Thoracic aorta (tissue), 2 donors: ENCODE measurements at regions not wholly inside any gene's neighbourhood (a gene's known extent, or its start where the extent isn't known, plus 50 kb on each side); places are given as distances from the start of the nearest gene placed in this dataset.
"Not testable (repeated sequence)": the region's sequence is repeated elsewhere in the genome, so short reads cannot be mapped to it uniquely, and the experiment has no call there.

Source experiments
- ATAC-seq: fragments of 150-250 bp; one replicate; pipeline ENCODE4 v1.8.0; 2017; ENCODE audit warnings: low read depth; ENCODE audit not compliant: insufficient number of reproducible peaks, low FRiP score
- DNase-seq: peaks from one replicate; pipeline ENCODE4 v3.0.0-alpha.2; 2020; ENCODE audit warnings: low spot score
- H3K27ac ChIP-seq, 2 donors: fragments of 200-600 bp; sonication (generic); 1 replicate in 1 of 2; 2 replicates in 1 of 2; pipeline ENCODE4 v1.5.1; 2016; ENCODE audit warnings: mild to moderate bottlenecking in 2 of 2, moderate library complexity in 2 of 2
- H3K27me3 ChIP-seq: fragments of 200-600 bp; sonication (generic); replicated peaks from 2 replicates; pipeline ENCODE4 v1.6.0; 2016; ENCODE audit warnings: mild to moderate bottlenecking; ENCODE audit not compliant: insufficient read depth
- H3K36me3 ChIP-seq: fragments of 200-600 bp; sonication (generic); one replicate; pipeline ENCODE4 v1.5.1; 2016
- H3K4me1 ChIP-seq, 2 donors: fragments of 200-600 bp; sonication (generic); 1 replicate in 1 of 2; 2 replicates in 1 of 2; pipeline versions ENCODE4 v1.5.1 to v1.6.0; 2016; ENCODE audit warnings: low read depth in 2 of 2, mild to moderate bottlenecking in 1 of 2; ENCODE audit not compliant: control insufficient read depth in 1 of 2
- H3K4me3 ChIP-seq: fragments of 200-600 bp; sonication (generic); 2 replicates; pipeline ENCODE4 v1.5.1; 2016; ENCODE audit warnings: mild to moderate bottlenecking
- H3K9me3 ChIP-seq: fragments of 200-600 bp; sonication (generic); 2 replicates; pipeline ENCODE4 v1.5.1; 2016
- CTCF ChIP-seq: fragments of 200-600 bp; sonication (generic); IDR thresholded peaks from one replicate; pipeline ENCODE4 v1.5.1; 2019; ENCODE audit warnings: antibody characterized with exemption

DNA sequence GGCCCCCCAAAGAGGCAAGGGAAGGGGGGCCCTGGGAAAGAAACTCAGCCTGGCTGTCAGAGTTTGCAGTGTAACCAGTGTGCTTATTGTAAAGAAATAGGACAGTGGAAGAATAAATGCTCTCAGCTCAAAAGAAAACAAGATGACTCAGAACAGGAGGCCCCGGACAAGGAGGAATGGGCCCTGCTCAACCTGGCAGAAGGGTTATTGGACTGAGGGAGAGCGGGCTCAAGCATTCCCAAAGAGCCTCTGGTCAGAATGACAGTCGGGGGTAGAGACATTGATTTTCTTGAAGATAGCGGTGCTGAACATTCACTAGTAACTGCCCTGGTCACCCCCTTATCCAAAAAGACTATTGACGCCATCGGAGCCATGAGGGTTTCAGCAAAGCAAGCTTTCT is 100.4 kb upstream of the OSBPL11 start:
- Histone ChIP-seq H3K9me3 (no peaks in the 10 kb centered on the region), H3K4me1 (no peaks in the 10 kb centered on the region)

GRCh38 chr3:125697126-125697525 is 101.8 kb upstream of the OSBPL11 start:
- not testable (repeated sequence) for H3K9me3 ChIP-seq, ATAC-seq, DNase-seq, H3K27me3 ChIP-seq, H3K4me1 ChIP-seq, H3K4me3 ChIP-seq, H3K36me3 ChIP-seq, H3K27ac ChIP-seq

More for the DNA sequence above, 100.4 kb upstream of the OSBPL11 start:
- no peak overlapping the region for H3K4me3 ChIP-seq
- ATAC-seq (no peak), DNase-seq (no peak)
- H3K36me3 ChIP-seq, result no peaks in the 10 kb centered on the region
- TF ChIP-seq CTCF, result no peak
- H3K27me3 ChIP-seq, result no peaks in the 10 kb centered on the region
- H3K27ac ChIP-seq, result no peak overlapping the region

- H3K27me3 ChIP-seq, H3K27ac ChIP-seq, H3K4me1 ChIP-seq, H3K36me3 ChIP-seq, H3K9me3 ChIP-seq, ATAC-seq, DNase-seq, H3K4me3 ChIP-seq: not testable (repeated sequence)
Measured at GRCh38 chr3:125697979-125698640, 102.8 kb upstream of the OSBPL11 start.

DNA sequence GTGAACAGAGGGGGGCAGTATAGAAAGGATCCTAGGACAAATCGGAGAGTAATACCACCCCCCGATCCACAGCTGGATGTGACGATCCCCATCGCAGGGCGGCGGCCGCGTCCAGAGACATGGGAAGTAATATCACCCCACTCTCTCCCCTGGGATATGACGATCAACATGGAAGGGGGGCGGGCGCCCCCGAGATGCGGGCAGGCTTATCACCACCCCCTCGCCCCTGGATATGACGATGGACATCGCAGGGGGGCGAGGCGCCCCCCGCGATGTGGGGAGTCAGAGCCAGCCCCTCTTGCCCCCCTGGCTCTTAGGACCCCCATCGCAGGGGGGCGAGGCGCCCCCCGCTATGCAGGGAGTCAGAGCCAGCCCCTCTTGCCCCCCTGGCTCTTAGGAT is 120.4 kb upstream of the OSBPL11 start:
- H3K9me3 ChIP-seq, result no peaks in the 10 kb centered on the region
- no peaks in the 10 kb centered on the region for H3K36me3 ChIP-seq
- H3K27ac ChIP-seq, result no peak overlapping the region
- DNase-seq (no peak), ATAC-seq (no peak)
- no peak overlapping the region for H3K4me3 ChIP-seq
- H3K4me1 ChIP-seq, result no peaks in the 10 kb centered on the region
- TF ChIP-seq CTCF, result no peak
- no peaks in the 10 kb centered on the region for H3K27me3 ChIP-seq

DNA sequence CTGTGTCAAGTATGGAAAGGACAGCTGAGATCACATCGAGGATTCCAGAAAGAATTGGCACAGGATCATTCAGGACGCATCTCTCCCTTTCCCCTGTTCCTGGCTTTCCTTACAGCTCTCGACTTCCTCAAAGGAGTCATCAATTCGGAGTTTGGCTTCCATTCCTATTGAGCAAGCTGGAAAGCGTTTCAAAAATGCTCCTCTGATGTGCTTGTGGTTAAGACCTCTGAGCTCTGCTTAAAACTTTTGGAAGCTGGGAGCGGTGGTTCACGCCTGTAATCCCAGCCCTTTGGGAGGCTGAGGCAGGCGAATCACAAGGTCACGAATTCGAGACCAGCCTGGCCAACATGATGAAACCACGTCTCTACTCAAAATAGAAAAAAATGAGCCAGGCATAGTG is 136.9 kb upstream of the OSBPL11 start:
- H3K27me3 ChIP-seq, H3K36me3 ChIP-seq, H3K9me3 ChIP-seq, ATAC-seq, H3K4me3 ChIP-seq, H3K27ac ChIP-seq, H3K4me1 ChIP-seq, DNase-seq: not testable (repeated sequence)

DNA sequence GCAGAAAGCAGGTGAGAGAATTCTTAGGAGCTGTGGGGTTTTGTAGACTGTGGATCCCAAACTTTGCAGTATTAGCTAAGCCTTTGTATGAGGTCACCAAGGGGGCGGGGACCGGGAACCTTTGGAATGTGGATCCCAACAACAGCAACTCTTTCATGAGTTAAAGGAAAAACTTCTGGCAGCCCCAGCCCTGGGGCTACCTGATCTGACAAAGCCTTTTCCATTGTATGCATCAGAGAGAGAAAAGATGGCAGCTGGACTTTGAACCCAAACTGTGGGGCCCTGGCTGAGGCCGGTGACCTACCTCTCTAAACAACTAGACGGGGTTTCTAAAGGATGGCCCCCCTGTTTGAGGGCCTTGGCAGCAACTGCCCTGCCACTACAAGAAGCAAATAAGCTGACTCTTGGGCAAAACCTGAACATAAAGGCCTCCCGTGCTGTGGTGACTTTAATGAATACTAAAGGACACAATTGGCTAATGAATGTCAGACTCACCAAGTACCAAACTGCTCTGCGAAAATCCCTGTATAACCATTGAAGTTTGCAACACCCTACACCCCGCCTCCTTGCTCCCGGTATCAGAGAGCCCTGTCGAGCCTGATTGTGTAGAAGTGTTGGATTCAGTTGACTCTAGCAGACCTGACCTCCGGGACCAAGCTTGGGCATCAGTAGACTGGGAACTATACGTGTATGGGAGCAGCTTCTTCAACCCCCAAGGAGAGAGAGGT is 146.9 kb upstream of the OSBPL11 start:
- not testable (repeated sequence) for ATAC-seq, H3K27me3 ChIP-seq, H3K9me3 ChIP-seq, H3K36me3 ChIP-seq, DNase-seq, H3K4me3 ChIP-seq, H3K4me1 ChIP-seq, H3K27ac ChIP-seq

DNA sequence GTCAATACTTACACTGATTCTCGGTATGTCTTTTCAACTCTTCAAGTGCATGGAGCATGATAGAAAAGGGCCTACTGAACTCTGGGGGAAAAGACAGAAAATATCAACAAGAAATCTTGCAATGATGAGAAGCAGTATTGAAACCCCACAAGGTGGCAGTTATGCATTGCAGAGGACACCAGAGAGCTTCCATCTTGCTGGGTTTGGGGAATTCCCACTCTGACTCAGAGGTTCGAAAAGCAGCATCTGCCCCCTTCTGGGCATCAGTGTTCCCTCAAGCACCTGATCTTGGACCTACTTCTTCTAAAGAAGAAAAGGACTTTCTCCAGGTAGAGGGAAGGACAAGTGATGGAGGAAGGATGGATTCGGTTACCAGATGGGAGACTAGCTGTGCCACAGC is 147.5 kb upstream of the OSBPL11 start:
- not testable (repeated sequence) for H3K4me3 ChIP-seq, H3K9me3 ChIP-seq, H3K27me3 ChIP-seq, H3K36me3 ChIP-seq, H3K4me1 ChIP-seq, H3K27ac ChIP-seq, DNase-seq, ATAC-seq

DNA sequence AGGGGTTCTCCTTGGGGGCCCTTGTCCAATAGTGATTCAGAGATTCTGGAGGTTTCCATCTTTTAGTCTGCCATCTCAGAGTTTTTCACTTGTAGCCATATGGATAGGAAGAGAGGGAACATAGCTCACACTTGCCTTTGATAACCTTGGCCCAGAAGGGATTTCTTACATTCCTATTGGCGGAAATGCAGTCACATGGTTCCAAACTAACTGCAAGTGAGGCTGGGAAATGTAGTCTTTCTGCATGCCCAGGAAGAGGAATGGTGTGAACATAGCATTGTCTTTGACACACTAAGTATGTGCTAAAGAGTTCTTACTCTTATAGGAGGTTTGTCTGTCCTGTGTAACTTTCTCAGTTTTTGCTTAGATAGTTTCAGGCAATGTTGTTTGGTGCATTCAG is 161.8 kb upstream of the OSBPL11 start:
- not testable (repeated sequence) for H3K4me1 ChIP-seq, H3K27ac ChIP-seq, H3K36me3 ChIP-seq, H3K27me3 ChIP-seq, ATAC-seq, DNase-seq, H3K4me3 ChIP-seq, H3K9me3 ChIP-seq

DNA sequence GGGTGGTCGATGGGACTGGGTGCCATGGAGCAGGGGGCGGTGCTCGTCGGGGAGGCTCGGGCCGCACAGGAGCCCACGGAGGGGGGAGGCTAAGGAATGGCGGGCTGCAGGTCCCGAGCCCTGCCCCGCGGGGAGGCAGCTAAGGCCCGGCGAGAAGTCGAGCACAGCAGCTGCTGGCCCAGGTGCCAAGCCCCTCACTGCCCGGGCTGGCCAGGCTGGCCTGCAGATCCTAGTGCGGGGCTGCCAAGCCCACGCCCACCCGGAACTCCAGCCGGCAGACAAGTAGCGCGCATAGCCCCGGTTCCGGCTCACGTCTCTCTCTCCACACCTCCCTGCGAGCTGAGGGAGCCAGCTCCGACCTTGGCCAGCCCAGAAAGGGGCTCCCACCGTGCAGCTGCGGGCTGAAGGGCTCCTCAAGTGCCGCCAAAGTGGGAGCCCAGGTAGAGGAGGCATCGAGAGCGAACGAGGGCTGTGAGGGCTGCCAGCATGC is 163.4 kb upstream of the OSBPL11 start:
- H3K9me3 ChIP-seq, ATAC-seq, H3K4me1 ChIP-seq, DNase-seq, H3K27me3 ChIP-seq, H3K36me3 ChIP-seq, H3K27ac ChIP-seq, H3K4me3 ChIP-seq: not testable (repeated sequence)

GRCh38 chr3:125762601-125763000 is 167.3 kb upstream of the OSBPL11 start:
- not testable (repeated sequence) for H3K4me1 ChIP-seq, H3K9me3 ChIP-seq, H3K27ac ChIP-seq, DNase-seq, H3K4me3 ChIP-seq, ATAC-seq, H3K27me3 ChIP-seq, H3K36me3 ChIP-seq
